ENCODE measurements at regions not wholly inside any gene's neighbourhood (a gene's known extent, or its start where the extent isn't known, plus 50 kb on each side); places are given as distances from the start of the nearest gene placed in this dataset.
"Not testable (repeated sequence)": the region's sequence is repeated elsewhere in the genome, so short reads cannot be mapped to it uniquely, and the experiment has no call there.

DNA sequence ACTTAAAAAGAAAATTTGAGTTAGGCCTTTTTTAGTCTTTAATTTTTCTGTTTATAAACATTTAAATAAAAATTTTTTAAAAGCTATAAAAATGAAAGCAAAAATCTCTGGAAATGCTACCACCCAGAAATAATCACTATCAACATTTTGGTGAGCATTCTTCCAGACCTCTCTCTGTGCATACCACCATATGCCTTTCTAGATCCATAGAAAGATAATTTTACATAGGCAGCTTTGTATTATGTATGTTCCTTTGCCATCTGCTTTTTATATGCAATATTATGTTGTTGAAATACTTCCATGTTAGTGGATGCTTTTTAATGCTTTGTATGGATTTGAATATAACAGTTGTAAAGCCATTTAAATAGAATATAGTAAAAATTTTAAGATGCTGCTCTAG, 496.7 kb upstream of the HTR1E start:
- H3K27me3 ChIP-seq, result no peaks in the 10 kb centered on the region
- TF ChIP-seq, protein P1, sequence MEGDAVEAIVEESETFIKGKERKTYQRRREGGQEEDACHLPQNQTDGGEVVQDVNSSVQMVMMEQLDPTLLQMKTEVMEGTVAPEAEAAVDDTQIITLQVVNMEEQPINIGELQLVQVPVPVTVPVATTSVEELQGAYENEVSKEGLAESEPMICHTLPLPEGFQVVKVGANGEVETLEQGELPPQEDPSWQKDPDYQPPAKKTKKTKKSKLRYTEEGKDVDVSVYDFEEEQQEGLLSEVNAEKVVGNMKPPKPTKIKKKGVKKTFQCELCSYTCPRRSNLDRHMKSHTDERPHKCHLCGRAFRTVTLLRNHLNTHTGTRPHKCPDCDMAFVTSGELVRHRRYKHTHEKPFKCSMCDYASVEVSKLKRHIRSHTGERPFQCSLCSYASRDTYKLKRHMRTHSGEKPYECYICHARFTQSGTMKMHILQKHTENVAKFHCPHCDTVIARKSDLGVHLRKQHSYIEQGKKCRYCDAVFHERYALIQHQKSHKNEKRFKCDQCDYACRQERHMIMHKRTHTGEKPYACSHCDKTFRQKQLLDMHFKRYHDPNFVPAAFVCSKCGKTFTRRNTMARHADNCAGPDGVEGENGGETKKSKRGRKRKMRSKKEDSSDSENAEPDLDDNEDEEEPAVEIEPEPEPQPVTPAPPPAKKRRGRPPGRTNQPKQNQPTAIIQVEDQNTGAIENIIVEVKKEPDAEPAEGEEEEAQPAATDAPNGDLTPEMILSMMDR (IDR thresholded peaks at IDR 0.05), result no peak
- no peak for FAIRE-seq

DNA sequence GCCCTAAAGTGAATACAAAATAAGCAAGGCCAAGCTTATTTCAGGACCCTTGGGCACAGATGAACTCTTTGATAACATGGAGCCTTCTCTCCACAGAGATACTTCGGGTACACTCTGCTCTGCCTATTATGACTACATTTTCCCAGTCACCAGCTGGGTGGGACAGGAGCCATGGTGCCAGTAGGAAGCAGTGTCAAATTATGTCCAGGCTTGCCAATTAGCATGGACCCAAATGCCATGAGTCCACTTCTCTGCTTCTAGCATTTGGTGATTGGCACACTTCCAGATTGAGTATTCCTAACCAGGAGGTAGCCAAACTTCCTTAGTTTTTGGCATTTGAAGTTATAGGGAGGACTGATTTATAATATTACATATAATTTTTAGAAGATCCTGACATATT, 513.8 kb upstream of the HTR1E start:
- Histone ChIP-seq H3K27ac (no peak overlapping the region), H3K27me3 (no peaks in the 10 kb centered on the region), H3K4me1 (no peaks in the 10 kb centered on the region), H3K9me3 (no peaks in the 10 kb centered on the region), H3K4me3 (no peak overlapping the region), H3K36me3 (no peaks in the 10 kb centered on the region)
- DNase-seq (no peak), FAIRE-seq (no peak), ATAC-seq (no peak)
- intact Hi-C loops (cut with DNase I), result no loop called here
- TF ChIP-seq, protein P1 (IDR thresholded peaks at IDR 0.05), result no peak
- WGBS, 2 donors, result 81 to 94% methylated on average over 1 of the region's 1 CpG

More for the DNA sequence above, 496.7 kb upstream of the HTR1E start:
- no peaks in the 10 kb centered on the region for H3K4me1 ChIP-seq
- ATAC-seq, result no peak
- H3K4me3 ChIP-seq, result no peak overlapping the region
- intact Hi-C loops (cut with DNase I), result no loop called here
- H3K36me3 ChIP-seq, result no peaks in the 10 kb centered on the region
- H3K27ac ChIP-seq, result no peak overlapping the region
- no peaks in the 10 kb centered on the region for H3K9me3 ChIP-seq
- DNase-seq, result no peak

DNA sequence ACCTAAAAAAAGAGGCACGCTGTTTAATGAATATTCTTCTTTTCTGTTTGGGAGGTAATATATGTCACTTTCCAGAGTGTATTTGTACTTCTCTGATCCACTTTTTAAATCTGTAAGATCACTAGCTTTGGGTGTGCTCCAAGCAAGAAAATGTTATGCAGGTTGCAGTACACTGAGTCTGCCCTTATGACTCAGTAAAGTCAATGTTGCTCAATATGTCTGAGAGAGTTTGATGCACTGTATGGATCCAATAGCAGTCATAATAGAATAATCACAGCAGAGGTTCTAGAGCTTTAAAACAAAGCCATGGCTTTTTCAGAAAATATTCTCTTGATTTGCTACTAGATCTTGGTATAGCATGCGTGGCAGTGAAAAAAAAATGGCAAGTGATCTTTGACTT, 525.3 kb upstream of the HTR1E start:
- intact Hi-C loops (cut with DNase I), result no loop called here
- no peak overlapping the region for H3K27ac ChIP-seq
- TF ChIP-seq, protein P1 (IDR thresholded peaks at IDR 0.05), result no peak

DNA sequence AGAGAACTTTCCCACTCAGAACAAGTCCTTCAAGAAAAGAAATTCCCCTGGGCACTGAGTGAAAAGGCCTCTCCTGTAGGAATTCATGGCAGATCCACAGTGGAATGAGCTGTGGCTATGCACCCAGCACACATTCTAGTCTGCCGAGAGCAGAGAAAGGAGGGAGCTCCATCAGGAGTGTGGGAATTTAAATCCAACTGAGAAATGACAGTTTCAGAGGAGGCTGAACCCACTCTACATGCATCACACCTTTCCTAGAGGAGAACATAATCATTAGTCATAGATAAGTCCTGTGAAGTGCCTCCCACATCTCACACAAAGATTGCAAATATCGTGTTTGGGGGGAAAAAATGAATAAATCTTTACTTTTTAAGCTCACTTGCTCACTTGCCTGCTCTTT, 530.2 kb upstream of the HTR1E start:
- H3K36me3 ChIP-seq, result no peaks in the 10 kb centered on the region
- ATAC-seq (no peak), FAIRE-seq (no peak), DNase-seq (no peak)
- H3K27ac ChIP-seq, result no peak overlapping the region
- H3K9me3 ChIP-seq, result no peaks in the 10 kb centered on the region
- H3K4me1 ChIP-seq, result no peaks in the 10 kb centered on the region
- H3K4me3 ChIP-seq, result no peak overlapping the region
- intact Hi-C loops (cut with DNase I), result no loop called here
- TF ChIP-seq, protein P1 (IDR thresholded peaks at IDR 0.05), result no peak
- H3K27me3 ChIP-seq, result no peaks in the 10 kb centered on the region
- WGBS, 2 donors, result 23 to 32% methylated on average over 2 of the region's 2 CpGs

More for the DNA sequence above, 525.3 kb upstream of the HTR1E start:
- Histone ChIP-seq H3K27me3 (no peaks in the 10 kb centered on the region), H3K4me3 (no peak overlapping the region), H3K36me3 (no peaks in the 10 kb centered on the region), H3K9me3 (no peaks in the 10 kb centered on the region), H3K4me1 (no peaks in the 10 kb centered on the region)
- DNase-seq (no peak), FAIRE-seq (no peak), ATAC-seq (no peak)
- WGBS, 2 donors, result 85 to 97% methylated on average over 2 of the region's 2 CpGs

DNA sequence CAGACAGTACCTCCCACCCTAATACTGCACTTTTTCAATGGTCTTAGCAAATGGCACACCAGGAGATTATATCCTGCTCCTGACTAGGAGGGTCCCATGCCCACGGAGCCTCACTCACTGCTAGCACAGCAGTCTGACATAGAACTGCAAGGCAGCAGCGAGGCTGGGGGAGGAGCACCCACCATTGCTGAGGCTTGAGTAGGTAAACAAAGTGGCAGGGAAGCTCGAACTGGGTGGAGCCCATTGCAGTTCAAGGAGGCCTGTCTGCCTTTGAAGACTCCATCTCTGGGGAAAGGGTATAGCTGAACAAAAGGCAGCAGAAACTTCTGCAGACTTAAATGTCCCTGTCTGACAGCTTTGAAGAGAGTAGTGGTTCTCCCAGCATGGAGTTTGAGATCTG, 544.5 kb upstream of the HTR1E start:
- H3K27ac ChIP-seq; H3K4me1 ChIP-seq; H3K4me3 ChIP-seq; DNase-seq; H3K9me3 ChIP-seq; FAIRE-seq; ATAC-seq; H3K27me3 ChIP-seq; intact Hi-C loops (cut with DNase I); H3K36me3 ChIP-seq: not testable (repeated sequence)
- 54 to 64% methylated on average over 3 of the region's 3 CpGs for WGBS, 2 donors
